HepG2 (cell line): ENCODE measurements at regions not wholly inside any gene's neighbourhood (a gene's known extent, or its start where the extent isn't known, plus 50 kb on each side); places are given as distances from the start of the nearest gene placed in this dataset.
"Not testable (repeated sequence)": the region's sequence is repeated elsewhere in the genome, so short reads cannot be mapped to it uniquely, and the experiment has no call there.

Source experiments
- CTCF ChIP-seq: sonication (generic); formaldehyde crosslinking; IDR thresholded peaks from 2 replicates; pipeline ENCODE4 v1.5.0; 2020; ENCODE audit warnings: mild to moderate bottlenecking, missing genetic modification reagents, moderate library complexity
- DNMT1 ChIP-seq: sonication (generic); formaldehyde crosslinking; IDR thresholded peaks from 2 replicates; pipeline ENCODE4 v1.5.1; 2020; ENCODE audit warnings: mild to moderate bottlenecking, missing genetic modification reagents
- FOXA1 ChIP-seq, 2 experiments: fragments of 450-650 bp in 1 of 2; sonication (generic) in 1 of 2; formaldehyde crosslinking in 1 of 2; IDR thresholded peaks; 2 replicates each; pipeline versions ENCODE4 v1.4.0 to v1.6.1; 2016 to 2020; ENCODE audit warnings: missing genetic modification reagents in 1 of 2
- IRF1 ChIP-seq: sonication (generic); formaldehyde crosslinking; IDR thresholded peaks from 2 replicates; pipeline ENCODE4 v1.4.0; 2020; ENCODE audit warnings: low read depth, mild to moderate bottlenecking, missing genetic modification reagents
- JUND ChIP-seq: sonication (generic); formaldehyde crosslinking; IDR thresholded peaks from 2 replicates; pipeline ENCODE4 v1.8.0; 2022; ENCODE audit warnings: mild to moderate bottlenecking, missing genetic modification reagents
- RCOR2 ChIP-seq: IDR thresholded peaks from 2 replicates; pipeline ENCODE4 v1.6.1; 2016; ENCODE audit warnings: missing biosample characterization, missing genetic modification reagents
- SETDB1 ChIP-seq: sonication (generic); formaldehyde crosslinking; IDR thresholded peaks from 2 replicates; pipeline ENCODE4 v1.5.1; 2020; ENCODE audit warnings: missing genetic modification reagents, mild to moderate bottlenecking, borderline replicate concordance
- ZNF12 ChIP-seq: sonication (generic); formaldehyde crosslinking; IDR thresholded peaks from 2 replicates; pipeline ENCODE4 v1.5.0; 2020; ENCODE audit warnings: missing genetic modification reagents
- ZNF687 ChIP-seq: sonication (generic); formaldehyde crosslinking; IDR thresholded peaks from 2 replicates; pipeline ENCODE4 v1.5.1; 2020; ENCODE audit warnings: mild to moderate bottlenecking, missing genetic modification reagents, moderate library complexity
- TF ChIP-seq, protein P1 (sequence below): IDR thresholded peaks from 2 replicates; pipeline ENCODE4 v1.6.1; 2018; ENCODE audit warnings: missing genetic modification reagents
- TF ChIP-seq, protein P2 (sequence below): sonication (generic); formaldehyde crosslinking; IDR thresholded peaks from 2 replicates; pipeline ENCODE4 v1.8.0; 2022; ENCODE audit warnings: low read depth, missing genetic modification reagents
- TF ChIP-seq, protein P3 (sequence below): IDR thresholded peaks from 2 replicates; pipeline ENCODE4 v1.6.1; 2016; ENCODE audit warnings: control low read depth
- TF ChIP-seq, protein P4 (sequence below): fragments of 450-650 bp; IDR thresholded peaks from 2 replicates; pipeline ENCODE4 v1.6.1; 2016

DNA sequence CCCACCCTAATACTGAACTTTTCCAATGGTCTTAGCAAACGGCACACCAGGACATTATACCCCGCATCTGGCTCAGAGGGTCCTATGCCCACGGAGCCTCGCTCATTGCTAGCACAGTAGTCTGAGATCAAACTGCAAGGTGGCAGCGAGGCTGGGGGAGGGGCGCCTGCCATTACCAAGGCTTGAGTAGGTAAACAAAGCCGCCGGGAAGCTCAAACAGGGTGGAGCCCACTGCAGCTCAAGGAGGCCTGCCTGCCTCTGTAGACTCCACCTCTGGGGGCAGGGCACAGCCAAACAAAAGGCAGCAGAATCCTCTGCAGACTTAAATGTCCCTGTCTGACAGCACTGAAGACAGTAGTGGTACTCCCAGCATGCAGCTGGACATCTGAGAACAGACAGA, 108.1 kb downstream of the ANXA2R start:
- TF ChIP-seq DNMT1 (CRISPR knock-in tag); SETDB1 (CRISPR knock-in tag); ZNF12 (CRISPR knock-in tag); CTCF (CRISPR knock-in tag); JUND (CRISPR knock-in tag); IRF1 (CRISPR knock-in tag); ZNF687 (CRISPR knock-in tag); RCOR2; FOXA1 (IDR thresholded peaks at IDR 0.05); FOXA1 (CRISPR knock-in tag; IDR thresholded peaks at IDR 0.05): not testable (repeated sequence)
- TF ChIP-seq, protein P1, sequence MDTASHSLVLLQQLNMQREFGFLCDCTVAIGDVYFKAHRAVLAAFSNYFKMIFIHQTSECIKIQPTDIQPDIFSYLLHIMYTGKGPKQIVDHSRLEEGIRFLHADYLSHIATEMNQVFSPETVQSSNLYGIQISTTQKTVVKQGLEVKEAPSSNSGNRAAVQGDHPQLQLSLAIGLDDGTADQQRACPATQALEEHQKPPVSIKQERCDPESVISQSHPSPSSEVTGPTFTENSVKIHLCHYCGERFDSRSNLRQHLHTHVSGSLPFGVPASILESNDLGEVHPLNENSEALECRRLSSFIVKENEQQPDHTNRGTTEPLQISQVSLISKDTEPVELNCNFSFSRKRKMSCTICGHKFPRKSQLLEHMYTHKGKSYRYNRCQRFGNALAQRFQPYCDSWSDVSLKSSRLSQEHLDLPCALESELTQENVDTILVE (CRISPR knock-in tag), result not testable (repeated sequence)
- TF ChIP-seq, protein P2, sequence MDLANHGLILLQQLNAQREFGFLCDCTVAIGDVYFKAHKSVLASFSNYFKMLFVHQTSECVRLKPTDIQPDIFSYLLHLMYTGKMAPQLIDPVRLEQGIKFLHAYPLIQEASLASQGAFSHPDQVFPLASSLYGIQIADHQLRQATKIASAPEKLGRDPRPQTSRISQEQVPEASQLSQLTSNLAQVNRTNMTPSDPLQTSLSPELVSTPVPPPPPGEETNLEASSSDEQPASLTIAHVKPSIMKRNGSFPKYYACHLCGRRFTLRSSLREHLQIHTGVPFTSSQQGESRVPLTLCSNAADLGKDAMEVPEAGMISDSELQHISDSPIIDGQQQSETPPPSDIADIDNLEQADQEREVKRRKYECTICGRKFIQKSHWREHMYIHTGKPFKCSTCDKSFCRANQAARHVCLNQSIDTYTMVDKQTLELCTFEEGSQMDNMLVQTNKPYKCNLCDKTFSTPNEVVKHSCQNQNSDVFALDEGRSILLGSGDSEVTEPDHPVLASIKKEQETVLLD (CRISPR knock-in tag), result not testable (repeated sequence)
- TF ChIP-seq, protein P3, sequence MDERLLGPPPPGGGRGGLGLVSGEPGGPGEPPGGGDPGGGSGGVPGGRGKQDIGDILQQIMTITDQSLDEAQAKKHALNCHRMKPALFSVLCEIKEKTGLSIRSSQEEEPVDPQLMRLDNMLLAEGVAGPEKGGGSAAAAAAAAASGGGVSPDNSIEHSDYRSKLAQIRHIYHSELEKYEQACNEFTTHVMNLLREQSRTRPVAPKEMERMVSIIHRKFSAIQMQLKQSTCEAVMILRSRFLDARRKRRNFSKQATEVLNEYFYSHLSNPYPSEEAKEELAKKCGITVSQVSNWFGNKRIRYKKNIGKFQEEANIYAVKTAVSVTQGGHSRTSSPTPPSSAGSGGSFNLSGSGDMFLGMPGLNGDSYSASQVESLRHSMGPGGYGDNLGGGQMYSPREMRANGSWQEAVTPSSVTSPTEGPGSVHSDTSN, result not testable (repeated sequence)
- TF ChIP-seq, protein P4, sequence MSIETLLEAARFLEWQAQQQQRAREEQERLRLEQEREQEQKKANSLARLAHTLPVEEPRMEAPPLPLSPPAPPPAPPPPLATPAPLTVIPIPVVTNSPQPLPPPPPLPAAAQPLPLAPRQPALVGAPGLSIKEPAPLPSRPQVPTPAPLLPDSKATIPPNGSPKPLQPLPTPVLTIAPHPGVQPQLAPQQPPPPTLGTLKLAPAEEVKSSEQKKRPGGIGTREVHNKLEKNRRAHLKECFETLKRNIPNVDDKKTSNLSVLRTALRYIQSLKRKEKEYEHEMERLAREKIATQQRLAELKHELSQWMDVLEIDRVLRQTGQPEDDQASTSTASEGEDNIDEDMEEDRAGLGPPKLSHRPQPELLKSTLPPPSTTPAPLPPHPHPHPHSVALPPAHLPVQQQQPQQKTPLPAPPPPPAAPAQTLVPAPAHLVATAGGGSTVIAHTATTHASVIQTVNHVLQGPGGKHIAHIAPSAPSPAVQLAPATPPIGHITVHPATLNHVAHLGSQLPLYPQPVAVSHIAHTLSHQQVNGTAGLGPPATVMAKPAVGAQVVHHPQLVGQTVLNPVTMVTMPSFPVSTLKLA, result not testable (repeated sequence)
